ENCODE measurements at regions not wholly inside any gene's neighbourhood (a gene's known extent, or its start where the extent isn't known, plus 50 kb on each side); places are given as distances from the start of the nearest gene placed in this dataset.
"Not testable (repeated sequence)": the region's sequence is repeated elsewhere in the genome, so short reads cannot be mapped to it uniquely, and the experiment has no call there.

DNA sequence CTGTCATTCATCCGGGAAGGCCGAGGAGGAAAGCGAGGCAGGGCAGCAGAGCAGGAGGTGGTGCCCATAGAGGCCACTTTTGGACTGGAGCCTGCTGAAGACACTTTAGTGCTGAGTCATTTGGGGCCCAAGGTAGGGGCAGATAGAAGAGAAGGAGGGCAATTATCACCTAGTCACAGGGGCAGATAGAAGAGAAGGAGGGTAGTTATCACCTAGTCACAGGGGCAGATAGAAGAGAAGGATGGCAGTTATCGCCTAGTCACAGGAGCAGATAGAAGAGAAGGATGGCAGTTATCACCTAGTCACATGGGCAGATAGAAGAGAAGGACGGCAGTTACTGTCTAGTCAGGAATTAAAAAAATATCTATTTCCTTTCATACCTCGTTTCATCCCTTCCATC is 1372.6 kb downstream of the FOXD4L5 start:
- not testable (repeated sequence) for DNase-seq (ENCODE audit: extremely low read depth in 1 of 2, low read depth in 1 of 2)

GRCh38 chr9:63909076-63909475 is 1375.9 kb downstream of the FOXD4L5 start:
- not testable (repeated sequence) for DNase-seq (ENCODE audit: extremely low read depth in 1 of 2, low read depth in 1 of 2)

GRCh38 chr9:63899637-63900190 is 1385.3 kb downstream of the FOXD4L5 start:
- not testable (repeated sequence) for DNase-seq (ENCODE audit: extremely low read depth in 1 of 2, low read depth in 1 of 2)

DNA sequence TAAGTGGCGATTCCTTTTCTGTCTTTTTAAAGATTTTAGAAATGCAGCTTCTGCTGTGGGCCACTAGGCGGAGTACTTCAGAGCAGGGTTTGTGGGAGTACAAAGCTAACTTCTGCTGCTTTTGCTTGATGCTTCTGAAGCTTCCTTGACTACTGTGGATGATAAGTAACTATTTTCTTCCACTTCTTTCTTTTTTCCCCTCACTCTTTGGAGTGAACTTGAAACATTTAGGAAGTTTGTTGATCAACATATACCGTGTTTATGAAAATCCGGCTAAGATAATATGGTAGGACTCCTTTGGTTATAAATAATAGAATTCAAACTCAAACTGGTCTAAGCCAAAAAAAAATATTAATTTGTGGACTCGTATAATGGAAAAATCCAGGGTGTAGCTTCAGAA is 1403.6 kb downstream of the FOXD4L5 start:
- DNase-seq (ENCODE audit: extremely low read depth in 1 of 2, low read depth in 1 of 2): not testable (repeated sequence)

DNA sequence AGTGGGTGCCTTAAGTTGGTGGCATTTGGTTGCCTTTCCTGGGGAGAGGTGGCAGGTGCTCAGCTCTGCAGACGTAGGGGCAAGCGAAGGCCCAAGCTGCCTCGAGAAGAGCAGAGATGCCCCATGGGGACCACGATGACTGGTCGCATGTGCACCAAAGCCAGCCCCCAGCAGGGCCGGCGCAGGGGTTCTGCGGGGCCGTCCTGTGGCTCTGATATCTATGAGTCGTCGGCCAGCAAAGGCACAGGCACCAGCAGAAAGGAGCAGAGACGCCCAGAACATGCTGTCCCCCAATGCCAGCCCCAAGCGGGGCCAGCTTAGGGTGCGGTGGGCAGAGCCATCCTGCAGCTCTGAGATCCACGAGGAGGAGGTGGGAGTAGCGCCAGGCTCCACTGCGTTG is 1408.6 kb downstream of the FOXD4L5 start:
- not testable (repeated sequence) for DNase-seq (ENCODE audit: extremely low read depth in 1 of 2, low read depth in 1 of 2)

GRCh38 chr9:63859475-63860215 is 1425.4 kb downstream of the FOXD4L5 start:
- no peak for DNase-seq (ENCODE audit: extremely low read depth in 1 of 2, low read depth in 1 of 2)

DNA sequence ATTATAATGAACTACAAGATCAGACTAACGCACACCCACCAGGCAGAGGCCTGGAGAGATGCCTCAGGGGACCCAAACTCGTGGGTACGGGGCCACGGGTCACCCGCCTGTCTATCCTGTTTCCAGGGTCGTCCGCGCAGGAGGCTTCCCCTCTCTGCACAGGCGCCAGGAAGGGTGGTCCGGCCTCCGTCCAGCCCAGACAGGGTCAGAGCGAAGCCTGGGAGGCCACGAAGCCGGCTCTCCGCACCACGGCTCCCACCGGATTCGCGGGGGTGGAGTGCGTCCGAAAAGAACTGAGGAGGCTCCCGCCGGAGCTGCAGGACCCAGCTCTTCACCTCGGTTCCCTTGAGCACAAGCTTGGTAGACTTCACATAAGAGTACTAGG is 1425.9 kb downstream of the FOXD4L5 start:
- not testable (repeated sequence) for DNase-seq (ENCODE audit: extremely low read depth in 1 of 2, low read depth in 1 of 2)

- DNase-seq (ENCODE audit: extremely low read depth in 1 of 2, low read depth in 1 of 2): not testable (repeated sequence)
These were observed 1431.8 kb downstream of the FOXD4L5 start for GRCh38 chr9:63853140-63853751.

DNA sequence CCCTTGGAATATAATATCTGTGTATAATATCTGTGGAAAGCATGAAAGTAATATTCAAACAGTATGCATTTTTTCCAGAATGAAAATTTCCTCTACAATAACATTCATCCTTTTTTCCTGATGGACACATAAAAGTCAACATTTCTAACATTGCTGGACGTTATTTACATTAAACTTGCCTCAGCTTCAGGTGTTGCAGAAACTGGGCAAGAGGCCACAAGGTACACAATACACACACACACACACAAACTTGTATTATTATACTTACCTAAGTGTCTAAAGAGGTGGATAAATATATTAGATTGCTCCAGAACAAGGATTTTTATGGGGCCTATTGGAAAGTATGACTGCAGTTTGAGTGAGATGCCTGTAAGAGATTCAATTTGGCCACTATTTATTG is 1460.2 kb downstream of the FOXD4L5 start:
- DNase-seq (ENCODE audit: extremely low read depth in 1 of 2, low read depth in 1 of 2): not testable (repeated sequence)

DNA sequence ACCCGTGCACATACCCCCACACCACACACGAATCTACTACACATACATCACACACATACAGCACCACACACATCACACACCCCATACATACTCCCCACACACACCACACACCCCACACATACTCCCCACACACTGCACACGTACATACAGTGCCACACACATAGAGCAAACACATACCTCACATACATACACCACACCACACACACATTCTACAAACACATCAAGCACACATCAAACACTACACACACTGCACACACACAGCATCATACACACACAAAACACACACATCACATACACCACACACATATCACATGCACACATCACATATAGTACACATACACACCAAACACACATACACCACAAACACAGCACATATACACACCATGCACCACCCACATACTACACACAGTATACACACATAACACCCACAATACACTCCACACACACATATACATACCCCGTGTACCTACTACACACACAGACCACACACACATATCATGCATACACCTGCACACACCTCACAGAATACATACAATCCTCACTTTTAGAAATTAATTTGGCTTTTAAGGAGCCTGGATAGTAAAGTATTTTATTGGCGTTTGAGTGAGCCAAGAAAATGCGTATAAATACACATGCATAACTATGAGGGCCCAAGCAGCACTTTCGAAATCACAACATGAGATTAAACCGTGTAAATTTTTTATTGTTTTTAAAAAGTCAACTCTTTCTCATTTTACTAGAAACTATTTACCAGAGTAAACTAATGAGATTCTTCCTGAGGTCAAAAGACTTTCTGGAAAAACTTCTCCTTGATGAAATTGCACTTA is 1461.4 kb downstream of the FOXD4L5 start:
- DNase-seq (ENCODE audit: extremely low read depth in 1 of 2, low read depth in 1 of 2): not testable (repeated sequence)

DNA sequence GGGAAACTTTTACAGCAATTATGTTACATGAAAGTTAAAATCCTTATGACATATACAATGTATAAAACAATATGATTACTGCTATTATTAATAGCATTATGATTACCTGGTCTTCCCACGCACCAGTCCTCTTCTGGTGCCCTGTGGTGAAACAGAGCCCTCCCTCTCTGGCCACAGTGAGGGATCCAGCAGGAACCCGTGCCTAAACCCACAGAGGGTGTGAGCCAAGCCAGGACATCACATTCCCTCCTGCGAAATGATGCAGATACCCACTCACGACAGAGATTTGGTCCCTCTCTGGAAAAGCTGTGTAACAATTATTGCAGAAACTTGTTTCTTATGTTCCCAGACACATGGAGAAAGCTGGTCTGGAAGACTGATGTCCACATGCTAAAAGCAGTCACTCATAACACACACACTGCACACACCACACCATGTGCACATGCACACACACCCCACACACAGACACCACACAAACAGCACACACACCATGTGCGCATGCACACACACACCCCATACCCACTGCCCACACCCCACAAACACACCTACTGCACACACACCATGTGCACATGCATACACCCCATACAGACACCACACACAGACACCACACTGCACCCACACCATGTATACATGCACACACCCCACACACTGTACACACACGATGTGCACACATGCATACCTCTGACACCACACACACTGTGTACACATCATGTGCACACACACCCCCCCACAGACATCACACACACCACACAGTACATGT is 1462.2 kb downstream of the FOXD4L5 start:
- DNase-seq (ENCODE audit: extremely low read depth in 1 of 2, low read depth in 1 of 2): not testable (repeated sequence)

DNA sequence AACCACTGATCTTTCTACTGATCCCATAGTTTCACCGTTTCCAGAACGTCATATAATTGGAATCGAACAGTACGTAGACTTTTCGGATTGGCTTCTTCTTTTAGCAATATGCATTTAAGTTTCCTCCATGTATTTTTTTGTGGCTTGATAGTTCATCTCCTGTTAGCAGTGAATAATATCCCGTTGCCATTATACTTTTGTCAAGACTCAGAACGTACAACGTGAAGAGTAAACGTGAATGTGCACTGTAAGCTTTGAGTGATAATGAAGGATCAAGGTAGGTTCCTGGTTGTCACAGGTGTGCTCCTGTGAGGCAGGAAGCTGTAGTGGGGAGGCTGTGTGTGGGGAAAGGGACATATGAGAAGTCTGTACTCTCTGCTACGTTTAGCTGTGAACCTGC is 1463.7 kb downstream of the FOXD4L5 start:
- not testable (repeated sequence) for DNase-seq (ENCODE audit: extremely low read depth in 1 of 2, low read depth in 1 of 2)

- DNase-seq (ENCODE audit: extremely low read depth in 1 of 2, low read depth in 1 of 2): not testable (repeated sequence)
These were observed 1464.1 kb downstream of the FOXD4L5 start for GRCh38 chr9:63820882-63821281.

DNA sequence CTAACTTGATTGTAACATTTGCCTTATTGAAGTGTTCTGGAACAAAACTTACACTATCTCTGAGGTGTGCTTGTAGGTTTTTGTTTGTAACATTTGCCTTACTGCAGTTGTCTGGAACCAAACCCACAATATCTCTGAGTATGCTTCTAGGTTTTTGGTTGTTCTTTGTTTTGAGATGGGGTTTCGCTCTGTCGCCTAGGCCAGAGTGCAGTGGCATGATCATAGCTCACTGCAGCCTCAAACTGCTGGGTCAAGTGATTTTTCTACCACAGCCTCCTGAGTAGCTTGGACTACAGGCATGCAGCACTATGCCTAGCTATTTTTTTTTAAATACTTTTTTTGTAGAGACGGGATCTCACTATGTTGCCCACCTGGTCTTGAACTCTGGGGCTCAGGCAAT is 1464.6 kb downstream of the FOXD4L5 start:
- not testable (repeated sequence) for DNase-seq (ENCODE audit: extremely low read depth in 1 of 2, low read depth in 1 of 2)

DNA sequence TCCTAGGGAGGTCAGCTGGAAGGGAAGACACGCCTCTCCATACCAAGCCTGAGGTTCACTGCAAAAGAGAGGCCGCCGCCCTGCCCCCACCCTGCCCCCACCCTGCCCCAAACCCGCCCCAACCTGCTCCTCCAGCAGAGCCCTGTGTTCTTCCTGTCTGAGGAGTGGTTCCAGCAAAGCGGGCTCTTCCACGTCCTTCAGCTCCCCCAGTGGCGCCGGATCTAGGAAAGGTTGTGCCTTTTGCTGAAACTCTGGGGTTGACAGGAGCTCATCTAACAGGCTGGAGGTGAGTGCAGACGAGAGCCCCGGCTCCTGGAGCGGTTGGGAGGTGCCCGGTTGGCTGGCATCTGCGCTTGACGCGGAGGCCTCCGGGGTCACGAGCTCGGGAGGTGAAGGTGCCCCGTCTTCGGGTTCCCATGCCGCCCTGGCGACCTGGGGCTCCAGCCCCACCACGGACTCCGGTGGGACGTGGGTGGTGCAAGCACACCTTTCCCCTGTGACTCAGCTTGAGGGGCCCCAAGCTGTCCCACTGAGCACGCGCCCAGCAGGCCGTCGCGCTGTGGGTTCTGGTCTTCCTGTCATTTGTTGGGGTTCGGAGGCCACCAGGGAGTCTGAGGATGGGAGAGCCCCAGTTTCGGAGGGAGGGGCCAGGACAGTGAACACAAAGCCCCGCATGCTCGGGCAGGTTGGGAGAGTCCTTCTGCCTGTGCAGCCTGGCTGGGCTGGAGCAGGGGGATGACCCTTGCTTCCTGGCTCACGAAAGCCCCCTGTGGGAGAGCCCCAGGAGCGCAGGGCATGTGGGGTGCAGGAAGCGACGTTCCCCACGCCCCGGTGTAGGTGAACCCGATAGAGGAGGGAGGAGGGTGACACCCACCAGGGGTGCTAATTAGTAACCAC is 1467.1 kb downstream of the FOXD4L5 start:
- peak; percentile 28 to 41 for DNase-seq (ENCODE audit: extremely low read depth in 1 of 2, low read depth in 1 of 2)

DNA sequence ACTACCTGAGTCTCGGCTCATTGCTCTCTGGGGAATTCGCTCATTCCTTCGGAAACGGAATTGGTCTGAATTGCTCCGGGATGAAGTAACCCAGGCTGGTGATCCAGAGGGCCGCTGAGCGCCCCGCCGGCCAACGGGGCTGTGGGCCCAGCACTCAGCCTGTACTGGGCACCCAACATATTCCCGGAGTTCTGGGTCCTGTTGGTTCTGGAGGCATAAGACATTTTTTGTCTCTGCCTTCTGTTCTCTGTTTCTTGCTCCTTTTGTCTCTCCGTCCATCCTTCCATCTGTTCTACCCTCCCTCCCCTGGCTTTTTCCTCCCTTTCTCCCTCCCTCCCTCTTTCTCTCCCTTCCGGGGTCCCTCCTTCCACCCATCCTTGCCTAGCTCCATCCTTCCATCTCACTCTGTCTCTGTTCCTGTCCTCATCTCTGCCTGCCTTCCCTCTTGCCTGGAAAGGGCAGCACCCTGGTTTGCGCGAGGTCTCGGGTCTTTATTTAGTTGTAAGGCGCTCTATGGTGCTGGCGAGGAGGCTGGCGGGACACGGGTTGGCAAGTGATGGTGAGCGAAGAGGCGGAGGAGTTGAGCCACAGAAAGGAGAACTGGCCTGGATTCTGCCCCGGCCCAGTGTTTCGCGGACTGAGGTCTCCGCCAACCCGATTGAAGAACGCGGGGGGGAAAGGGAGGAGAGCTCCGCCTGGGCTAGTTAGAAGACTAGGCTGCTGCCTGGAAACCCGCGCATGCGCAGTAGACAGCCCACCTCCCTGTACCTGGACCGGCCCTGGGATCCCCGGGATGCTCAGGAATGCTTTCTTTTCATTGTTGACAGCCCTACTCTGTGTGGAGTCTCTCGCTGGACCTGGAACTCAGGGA is 1468.0 kb downstream of the FOXD4L5 start:
- peak; percentile 35 to 61 for DNase-seq (ENCODE audit: extremely low read depth in 1 of 2, low read depth in 1 of 2)

DNA sequence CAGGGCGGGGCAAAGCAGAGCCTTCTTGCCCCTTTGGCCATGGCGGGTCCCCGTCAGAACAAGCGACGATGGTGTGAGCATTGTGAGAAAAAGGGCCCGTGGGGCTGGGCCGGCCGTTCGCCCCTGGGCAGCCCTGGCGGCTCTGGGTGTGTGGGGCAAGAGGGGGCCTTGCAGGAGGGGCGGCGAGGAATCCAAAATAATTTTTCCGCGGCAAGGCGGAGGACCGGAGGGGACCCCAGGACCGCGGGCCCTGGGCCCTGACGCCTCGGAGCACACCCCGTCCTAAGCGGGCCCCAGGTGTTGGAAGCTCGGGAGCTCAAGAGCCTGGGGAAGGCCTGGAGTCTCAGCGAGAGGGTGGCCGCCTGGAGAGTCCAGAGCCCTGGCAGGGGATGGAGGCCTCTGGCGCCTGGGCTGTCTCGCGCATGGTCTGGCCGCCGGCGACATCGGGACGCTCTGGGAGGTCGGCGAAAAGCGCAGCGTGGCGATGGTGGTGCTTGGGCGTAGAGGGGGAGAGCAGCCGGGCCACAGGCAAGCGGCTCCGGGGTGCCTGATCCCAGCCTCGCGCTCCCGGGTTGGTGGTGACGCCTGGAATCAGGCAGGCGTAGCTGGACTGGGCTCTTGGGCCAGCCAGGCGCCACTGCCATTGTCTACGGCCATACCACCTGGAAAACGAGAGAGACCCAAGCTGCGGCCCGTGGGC is 1469.9 kb downstream of the FOXD4L5 start:
- not testable (repeated sequence) for DNase-seq (ENCODE audit: extremely low read depth in 1 of 2, low read depth in 1 of 2)
